ENCODE measurements at regions not wholly inside any gene's neighbourhood (a gene's known extent, or its start where the extent isn't known, plus 50 kb on each side); places are given as distances from the start of the nearest gene placed in this dataset.
"Not testable (repeated sequence)": the region's sequence is repeated elsewhere in the genome, so short reads cannot be mapped to it uniquely, and the experiment has no call there.

DNA sequence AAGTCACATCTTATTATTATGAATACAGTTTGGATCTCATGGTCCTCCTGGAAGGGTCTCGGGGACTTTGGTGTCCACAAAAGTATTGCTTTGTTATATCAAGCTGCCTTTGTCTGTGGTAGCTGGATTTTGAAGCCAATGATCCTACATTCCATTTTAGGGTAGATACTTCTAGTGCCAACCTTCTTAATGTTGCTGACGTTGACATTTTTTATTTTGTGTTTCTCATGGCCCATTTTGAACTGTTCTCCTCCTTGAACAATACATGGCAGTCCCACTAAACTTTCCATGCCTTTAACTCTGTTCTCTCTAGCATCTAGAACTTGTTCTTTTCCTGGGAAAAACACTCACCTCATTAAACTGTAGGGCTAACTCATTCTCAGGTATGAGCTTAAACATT, 425.8 kb downstream of the KCTD16 start:
- H3K4me3 ChIP-seq (ENCODE audit: low read depth, low read length): no peak overlapping the region
- TF ChIP-seq, protein P1, sequence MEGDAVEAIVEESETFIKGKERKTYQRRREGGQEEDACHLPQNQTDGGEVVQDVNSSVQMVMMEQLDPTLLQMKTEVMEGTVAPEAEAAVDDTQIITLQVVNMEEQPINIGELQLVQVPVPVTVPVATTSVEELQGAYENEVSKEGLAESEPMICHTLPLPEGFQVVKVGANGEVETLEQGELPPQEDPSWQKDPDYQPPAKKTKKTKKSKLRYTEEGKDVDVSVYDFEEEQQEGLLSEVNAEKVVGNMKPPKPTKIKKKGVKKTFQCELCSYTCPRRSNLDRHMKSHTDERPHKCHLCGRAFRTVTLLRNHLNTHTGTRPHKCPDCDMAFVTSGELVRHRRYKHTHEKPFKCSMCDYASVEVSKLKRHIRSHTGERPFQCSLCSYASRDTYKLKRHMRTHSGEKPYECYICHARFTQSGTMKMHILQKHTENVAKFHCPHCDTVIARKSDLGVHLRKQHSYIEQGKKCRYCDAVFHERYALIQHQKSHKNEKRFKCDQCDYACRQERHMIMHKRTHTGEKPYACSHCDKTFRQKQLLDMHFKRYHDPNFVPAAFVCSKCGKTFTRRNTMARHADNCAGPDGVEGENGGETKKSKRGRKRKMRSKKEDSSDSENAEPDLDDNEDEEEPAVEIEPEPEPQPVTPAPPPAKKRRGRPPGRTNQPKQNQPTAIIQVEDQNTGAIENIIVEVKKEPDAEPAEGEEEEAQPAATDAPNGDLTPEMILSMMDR (IDR thresholded peaks at IDR 0.05; ENCODE audit: insufficient read depth, low read length): no peak
- DNase-seq (ENCODE audit: low read depth): no peak

GRCh38 chr5:144594919-144595318, 424.2 kb downstream of the KCTD16 start:
- H3K4me3 ChIP-seq (ENCODE audit: low read depth, low read length): no peak overlapping the region
- TF ChIP-seq, protein P1 (IDR thresholded peaks at IDR 0.05; ENCODE audit: insufficient read depth, low read length): no peak
- no peak for DNase-seq (ENCODE audit: low read depth)

DNA sequence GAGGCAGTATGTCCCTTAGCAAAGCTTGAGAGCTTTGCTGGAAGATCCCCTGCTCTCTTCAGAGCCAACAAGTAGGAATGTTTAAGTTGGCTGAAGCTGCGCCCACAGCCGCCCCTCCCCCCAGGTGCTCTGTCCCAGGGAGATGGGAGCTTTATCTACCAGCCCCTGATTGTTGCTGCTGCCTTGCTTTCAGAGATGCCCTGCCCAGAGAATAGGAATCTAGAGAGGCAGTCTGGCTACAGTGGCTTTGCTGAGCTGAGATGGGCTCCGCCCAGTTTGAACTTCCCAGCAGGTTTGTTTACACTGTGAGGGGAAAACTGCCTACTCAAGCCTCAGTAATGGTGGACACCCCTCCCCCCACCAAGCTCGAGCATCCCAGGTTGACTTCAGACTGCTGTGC, 423.6 kb downstream of the KCTD16 start:
- not testable (repeated sequence) for DNase-seq (ENCODE audit: low read depth); H3K4me3 ChIP-seq (ENCODE audit: low read depth, low read length)

GRCh38 chr5:144585681-144586080, 415.0 kb downstream of the KCTD16 start:
- no peak overlapping the region for H3K4me3 ChIP-seq (ENCODE audit: low read depth, low read length)
- TF ChIP-seq, protein P1 (IDR thresholded peaks at IDR 0.05; ENCODE audit: insufficient read depth, low read length): no peak
- DNase-seq (ENCODE audit: low read depth): no peak

GRCh38 chr5:144583541-144584449, 413.1 kb downstream of the KCTD16 start:
- no peak for DNase-seq (ENCODE audit: low read depth)
- H3K4me3 ChIP-seq (ENCODE audit: low read depth, low read length): no peak overlapping the region
- TF ChIP-seq, protein P1 (IDR thresholded peaks at IDR 0.05; ENCODE audit: insufficient read depth, low read length): no peak

GRCh38 chr5:144582066-144582465, 411.4 kb downstream of the KCTD16 start:
- TF ChIP-seq, protein P1 (IDR thresholded peaks at IDR 0.05; ENCODE audit: insufficient read depth, low read length): no peak
- no peak overlapping the region for H3K4me3 ChIP-seq (ENCODE audit: low read depth, low read length)
- DNase-seq (ENCODE audit: low read depth): no peak

GRCh38 chr5:144581044-144581443, 410.4 kb downstream of the KCTD16 start:
- H3K4me3 ChIP-seq (ENCODE audit: low read depth, low read length): no peak overlapping the region
- TF ChIP-seq, protein P1 (IDR thresholded peaks at IDR 0.05; ENCODE audit: insufficient read depth, low read length): no peak
- DNase-seq (ENCODE audit: low read depth): no peak
